SK-N-SH (cell line): ENCODE measurements at regions not wholly inside any gene's neighbourhood (a gene's known extent, or its start where the extent isn't known, plus 50 kb on each side); places are given as distances from the start of the nearest gene placed in this dataset.

Experiments
- CTCF ChIA-PET: fragments of 300-600, 350-600 bp; formaldehyde crosslinking; extraction: SDS; loops from one replicate; lab custom pipeline; 2021; lab: Yijun Ruan, JAX
- POLR2A ChIA-PET: fragments of 350-600 bp; sonication (Branson Sonifier 250); formaldehyde crosslinking; extraction: SDS; loops from one replicate; lab custom pipeline; 2020; ENCODE audit warnings: antibody characterized with exemption, inconsistent platforms; lab: Yijun Ruan, JAX
- DNase-seq: peaks from one replicate; pipeline ENCODE4 v3.0.0; 2012
- H2AFZ ChIP-seq: fragments of 200-600 bp; sonication (generic); 2 replicates; pipeline ENCODE4 v1.8.1; 2016; ENCODE audit warnings: antibody characterized with exemption, mild to moderate bottlenecking, low read depth
- H3F3A ChIP-seq: fragments of 200-600 bp; sonication (generic); replicated peaks from 2 replicates; pipeline ENCODE3; 2016; ENCODE audit warnings: antibody characterized with exemption, mild to moderate bottlenecking; ENCODE audit not compliant: insufficient read depth
- H3K27ac ChIP-seq, 2 experiments: fragments of 200-500 bp in 1 of 2; fragments of 200-600 bp in 1 of 2; sonication (Bioruptor generic) in 1 of 2; sonication (generic), shearing (Covaris generic) in 1 of 2; 2 replicates each; pipeline versions ENCODE4 v1.5.1 to v1.6.1; 2014 to 2016; ENCODE audit warnings: low read depth in 2 of 2, inconsistent platforms in 1 of 2, low read length in 1 of 2, mild to moderate bottlenecking in 1 of 2, mixed read lengths in 1 of 2
- H3K27me3 ChIP-seq: fragments of 200-600 bp; sonication (generic), shearing (Covaris generic); 2 replicates; pipeline ENCODE4 v1.6.1; 2016; ENCODE audit warnings: mixed run types; ENCODE audit not compliant: insufficient read depth
- H3K36me3 ChIP-seq, 2 experiments: fragments of 200-500 bp in 1 of 2; fragments of 200-600 bp in 1 of 2; sonication (Bioruptor generic) in 1 of 2; sonication (generic) in 1 of 2; replicated peaks in 1 of 2; 2 replicates each; pipeline versions ENCODE3 to v1.5.1; 2014 to 2016; ENCODE audit warnings: low read length in 1 of 2, mild to moderate bottlenecking in 1 of 2; ENCODE audit not compliant: insufficient read depth in 2 of 2, control insufficient read depth in 1 of 2
- H3K4me1 ChIP-seq, 2 experiments: fragments of 200-500 bp in 1 of 2; fragments of 200-600 bp in 1 of 2; sonication (Bioruptor generic) in 1 of 2; sonication (generic), shearing (Covaris generic) in 1 of 2; 2 replicates each; pipeline versions ENCODE4 v1.5.1 to v1.6.1; 2014 to 2016; ENCODE audit warnings: low read depth in 1 of 2, low read length in 1 of 2, mixed run types in 1 of 2; ENCODE audit not compliant: insufficient read depth in 2 of 2, control insufficient read depth in 1 of 2
- H3K4me2 ChIP-seq: fragments of 200-600 bp; sonication (generic), shearing (Covaris generic); 2 replicates; pipeline ENCODE4 v1.6.1; 2017; ENCODE audit warnings: mixed run types
- H3K4me3 ChIP-seq, 2 experiments: fragments of 200-500 bp in 1 of 2; fragments of 200-600 bp in 1 of 2; sonication (Bioruptor generic) in 1 of 2; sonication (generic), shearing (Covaris generic) in 1 of 2; 2 replicates each; pipeline versions ENCODE4 v1.5.1 to v1.8.1; 2014 to 2016; ENCODE audit warnings: low read depth in 2 of 2, inconsistent platforms in 1 of 2, low read length in 1 of 2, mild to moderate bottlenecking in 1 of 2, mixed read lengths in 1 of 2, moderate library complexity in 1 of 2
- H3K79me2 ChIP-seq: fragments of 200-600 bp; sonication (generic); 2 replicates; pipeline ENCODE4 v1.8.1; 2017; ENCODE audit warnings: mild to moderate bottlenecking; ENCODE audit not compliant: insufficient read depth
- H3K9ac ChIP-seq: fragments of 200-600 bp; sonication (generic); 2 replicates; pipeline ENCODE4 v1.6.1; 2017; ENCODE audit warnings: mixed run types
- H3K9me2 ChIP-seq: fragments of 200-600 bp; sonication (generic); 2 replicates; pipeline ENCODE4 v1.6.1; 2017; ENCODE audit warnings: mixed run types
- H3K9me3 ChIP-seq: fragments of 200-600 bp; sonication (generic); 2 replicates; pipeline ENCODE4 v1.6.1; 2017; ENCODE audit warnings: mixed run types, mild to moderate bottlenecking, moderate library complexity
- H4K20me1 ChIP-seq: fragments of 200-600 bp; sonication (generic); 2 replicates; pipeline ENCODE4 v1.6.1; 2017; ENCODE audit warnings: mild to moderate bottlenecking, mixed run types; ENCODE audit not compliant: insufficient read depth
- CHD2 ChIP-seq: fragments of 150-350 bp; IDR thresholded peaks from 2 replicates; pipeline ENCODE4 v1.6.1; 2018; ENCODE audit warnings: low read length; ENCODE audit not compliant: partially characterized antibody
- ELF1 ChIP-seq: IDR thresholded peaks from 2 replicates; pipeline ENCODE4 v1.4.0; 2012
- FOSL2 ChIP-seq: IDR thresholded peaks from 2 replicates; pipeline ENCODE4 v1.4.0; 2012; ENCODE audit warnings: low read depth, mild to moderate bottlenecking, moderate library complexity, borderline replicate concordance
- GABPA ChIP-seq: IDR thresholded peaks from 2 replicates; pipeline ENCODE4 v1.4.0; 2012; ENCODE audit warnings: low read depth, mild to moderate bottlenecking
- GATA2 ChIP-seq: sonication (generic); formaldehyde crosslinking; IDR thresholded peaks from 2 replicates; pipeline ENCODE4 v1.5.0; 2020; ENCODE audit warnings: mild to moderate bottlenecking, missing genetic modification reagents
- JUND ChIP-seq: IDR thresholded peaks from 2 replicates; pipeline ENCODE4 v1.4.0; 2012
- MEF2A ChIP-seq: IDR thresholded peaks from 2 replicates; pipeline ENCODE4 v1.4.0; 2012; ENCODE audit warnings: low read depth, borderline replicate concordance
- ZBTB33 ChIP-seq: IDR thresholded peaks from 2 replicates; pipeline ENCODE4 v1.4.0; 2012; ENCODE audit warnings: low read depth, borderline replicate concordance
- WGBS: methylation state at CpG from one replicate; pipeline ENCODE4 v1.1.6; 2017; ENCODE audit warnings: low lambda C conversion rate; 5-methylcytosine and 5-hydroxymethylcytosine counted together

- Histone ChIP-seq H3K4me2 (peak overlapping the region; percentile 44; the same call in 1 of the 2 replicates), H4K20me1 (no peaks in the 10 kb centered on the region), H3F3A (no peaks in the 10 kb centered on the region), H2AFZ (no peak overlapping the region), H3K9me2 (no peaks in the 10 kb centered on the region), H3K4me3 (no peak overlapping the region), H3K27ac (peak overlapping the region in 1 of 2 experiments; percentile 64; a peak in 2 of 4 replicates), H3K9me3 (no peaks in the 10 kb centered on the region), H3K36me3 (no peaks in the 10 kb centered on the region), H3K79me2 (no peaks in the 10 kb centered on the region), H3K9ac (no peak overlapping the region), H3K27me3 (no peaks in the 10 kb centered on the region), H3K4me1 (peaks cover 5 to 14% of the 10 kb centered on the region in 2 experiments; a peak in 2 of 4 replicates)
- TF ChIP-seq CHD2 (no peak), ELF1 (no peak), FOSL2 (0 out of 2 replicates have a peak, but pooled peaks have one; percentile 26), JUND (0 out of 2 replicates have a peak, but pooled peaks have one; percentile 27), MEF2A (no peak)
- ChIA-PET POLR2A (no interaction called here), CTCF (interaction anchor here (0.8 to 1.5 kb wide), 3 partner anchors 27 to 436 kb away, joined by 3 to 4 read pairs (median 3); no protein-coding TSS in a partner anchor)
- peak; percentile 27 for DNase-seq
- WGBS = 9% methylated on average over 2 of the region's 2 CpGs
Measured at GRCh38 chr5:71809446-71809845, 90.4 kb downstream of the CARTPT start.

- no peak overlapping the region for H3K4me3 ChIP-seq
- ChIA-PET POLR2A (interaction anchor here (0.9 kb wide), 1 partner anchor 298 kb away, joined by 3 read pairs; no protein-coding TSS in a partner anchor), CTCF (interaction anchor here (0.8 to 1.5 kb wide), 3 partner anchors 27 to 435 kb away, joined by 3 to 4 read pairs (median 3); no protein-coding TSS in a partner anchor)
- no peaks in the 10 kb centered on the region for H3F3A ChIP-seq
- no peaks in the 10 kb centered on the region for H3K9me2 ChIP-seq
- DNase-seq = peak; percentile 25
- H3K36me3 ChIP-seq = no peaks in the 10 kb centered on the region
- H3K4me1 ChIP-seq = peaks cover 5 to 14% of the 10 kb centered on the region in 2 experiments; a peak in 2 of 4 replicates
- peak overlapping the region; percentile 13; the same call in 1 of the 2 replicates for H2AFZ ChIP-seq
- H3K9me3 ChIP-seq = no peaks in the 10 kb centered on the region
- no peak overlapping the region for H3K9ac ChIP-seq
- peak overlapping the region; percentile 44 for H3K4me2 ChIP-seq
- TF ChIP-seq GABPA (no peak), GATA2 (CRISPR knock-in tag) (peak; percentile 59; the same call in 1 of the 2 replicates), ZBTB33 (no peak)
- 73% methylated on average over 6 of the region's 9 CpGs for WGBS
- peak overlapping the region in 1 of 2 experiments; percentile 64; a peak in 2 of 4 replicates for H3K27ac ChIP-seq
- no peaks in the 10 kb centered on the region for H3K79me2 ChIP-seq
- no peaks in the 10 kb centered on the region for H4K20me1 ChIP-seq
- no peaks in the 10 kb centered on the region for H3K27me3 ChIP-seq
Measured at GRCh38 chr5:71810023-71810422, 90.9 kb downstream of the CARTPT start.
